WTC11 (cell line): ENCODE measurements at regions not wholly inside any gene's neighbourhood (a gene's known extent, or its start where the extent isn't known, plus 50 kb on each side); places are given as distances from the start of the nearest gene placed in this dataset.

ENCODE experiments used
- ATAC-seq: fragments of 200-7000 bp; cut with Tn5 transposase; 2 replicates; pipeline ENCODE4 v1.10.0; 2021; ENCODE audit warnings: mild to moderate bottlenecking, moderate library complexity
- CTCF ChIA-PET: fragments of 300-600 bp; sonication (Branson Sonifier 250); formaldehyde crosslinking; loops from one replicate; lab custom pipeline; 2021; ENCODE audit warnings: antibody characterized with exemption; lab: Charles Lee
- POLR2A ChIA-PET: fragments of 350-600 bp; sonication (Branson Sonifier 250); formaldehyde crosslinking; loops from one replicate; lab custom pipeline; 2021; ENCODE audit warnings: antibody characterized with exemption; lab: Charles Lee
- DNase-seq: peaks from one replicate; pipeline ENCODE4 v3.0.0; 2021; ENCODE audit warnings: low spot score
- H3K27ac Mint-ChIP-seq: 2 replicates; pipeline ENCODE4 v1.8.0; 2021; ENCODE audit warnings: mixed read lengths
- H3K27me3 Mint-ChIP-seq: 2 replicates; pipeline ENCODE4 v1.8.0; 2021; ENCODE audit warnings: low read depth, mild to moderate bottlenecking, moderate library complexity, mixed read lengths
- H3K36me3 Mint-ChIP-seq: 2 replicates; pipeline ENCODE4 v1.8.0; 2021; ENCODE audit warnings: mixed read lengths
- H3K4me1 Mint-ChIP-seq: 2 replicates; pipeline ENCODE4 v1.8.0; 2022; ENCODE audit warnings: mixed read lengths
- H3K4me3 Mint-ChIP-seq: 2 replicates; pipeline ENCODE4 v1.8.0; 2021; ENCODE audit warnings: mild to moderate bottlenecking, moderate library complexity, mixed read lengths
- H3K9me3 Mint-ChIP-seq: 2 replicates; pipeline ENCODE4 v1.8.0; 2021; ENCODE audit warnings: mixed read lengths
- CBFB ChIP-seq: sonication (generic); formaldehyde crosslinking; IDR thresholded peaks from 2 replicates; pipeline ENCODE4 v1.8.1; 2022; ENCODE audit warnings: mild to moderate bottlenecking, low read depth, missing genetic modification reagents
- E2F1 ChIP-seq: sonication (generic); formaldehyde crosslinking; IDR thresholded peaks from 2 replicates; pipeline ENCODE4 v1.8.0; 2022; ENCODE audit warnings: mild to moderate bottlenecking, missing genetic modification reagents
- E2F5 ChIP-seq: sonication (generic); formaldehyde crosslinking; IDR thresholded peaks from 2 replicates; pipeline ENCODE4 v1.8.1; 2022; ENCODE audit warnings: mild to moderate bottlenecking, moderate library complexity, missing genetic modification reagents
- ERG ChIP-seq: fragments of 250-450 bp; sonication (Bioruptor Pico); IDR thresholded peaks from 2 replicates; pipeline ENCODE4 v1.8.0; 2021; ENCODE audit warnings: mild to moderate bottlenecking
- ESRRA ChIP-seq: sonication (generic); formaldehyde crosslinking; IDR thresholded peaks from 2 replicates; pipeline ENCODE4 v1.8.1; 2022; ENCODE audit warnings: mild to moderate bottlenecking, missing genetic modification reagents, borderline replicate concordance
- FOXJ3 ChIP-seq: sonication (generic); formaldehyde crosslinking; IDR thresholded peaks from 2 replicates; pipeline ENCODE4 v1.9.0; 2021; ENCODE audit warnings: missing genetic modification reagents, mild to moderate bottlenecking, borderline replicate concordance
- HMGA2 ChIP-seq: fragments of 250-450 bp; sonication (Bioruptor Pico); IDR thresholded peaks from 2 replicates; pipeline ENCODE4 v1.4.0; 2021; ENCODE audit warnings: mild to moderate bottlenecking, moderate library complexity
- IRF2 ChIP-seq: sonication (generic); formaldehyde crosslinking; IDR thresholded peaks from 2 replicates; pipeline ENCODE4 v1.8.0; 2022; ENCODE audit warnings: low read depth, missing genetic modification reagents, borderline replicate concordance
- NFATC4 ChIP-seq: fragments of 250-450 bp; sonication (Bioruptor Pico); IDR thresholded peaks from 2 replicates; pipeline ENCODE4 v1.9.0; 2021; ENCODE audit warnings: mild to moderate bottlenecking
- NR3C1 ChIP-seq: sonication (generic); formaldehyde crosslinking; conservative IDR thresholded peaks from 2 replicates; pipeline ENCODE4 v1.8.1; 2023; ENCODE audit warnings: low read depth, mild to moderate bottlenecking, missing genetic modification reagents
- OVOL2 ChIP-seq: fragments of 250-450 bp; sonication (Bioruptor Pico); IDR thresholded peaks from 2 replicates; pipeline ENCODE4 v1.9.0; 2021; ENCODE audit warnings: mild to moderate bottlenecking, borderline replicate concordance
- SMAD4 ChIP-seq: sonication (generic); formaldehyde crosslinking; IDR thresholded peaks from 2 replicates; pipeline ENCODE4 v1.8.0; 2022; ENCODE audit warnings: mild to moderate bottlenecking, missing genetic modification reagents
- ZNF263 ChIP-seq: sonication (generic); formaldehyde crosslinking; IDR thresholded peaks from 2 replicates; pipeline ENCODE4 v1.8.1; 2022; ENCODE audit warnings: low read depth, mild to moderate bottlenecking, moderate library complexity, missing genetic modification reagents
- TF ChIP-seq, protein P1 (sequence below): sonication (generic); formaldehyde crosslinking; IDR thresholded peaks from 2 replicates; pipeline ENCODE4 v1.8.1; 2023; ENCODE audit warnings: mild to moderate bottlenecking, moderate library complexity, missing genetic modification reagents
- TF ChIP-seq, protein P2 (sequence below): fragments of 250-450 bp; sonication (Bioruptor Pico); IDR thresholded peaks from 2 replicates; pipeline ENCODE4 v1.9.0; 2021; ENCODE audit warnings: mild to moderate bottlenecking
- TF ChIP-seq, protein P3 (sequence below): sonication (generic); formaldehyde crosslinking; conservative IDR thresholded peaks from 2 replicates; pipeline ENCODE4 v1.8.1; 2023; ENCODE audit warnings: mild to moderate bottlenecking, low read depth, missing genetic modification reagents, moderate library complexity

GRCh38 chr5:68950125-68950524, 143.7 kb upstream of the SLC30A5 start:
- DNase-seq (no peak), ATAC-seq (no peak)
- POLR2A ChIA-PET, result no interaction called here
- no peak for TF ChIP-seq FOXJ3
- no peak for TF ChIP-seq OVOL2 (CRISPR knock-in tag)
- TF ChIP-seq NR3C1 (CRISPR knock-in tag), result no peak
- TF ChIP-seq HMGA2 (CRISPR knock-in tag), result no peak
- TF ChIP-seq CBFB (CRISPR knock-in tag), result no peak
- peaks cover 4% of the 10 kb centered on the region; the same call in 1 of the 2 replicates for H3K9me3 Mint-ChIP-seq
- no peaks in the 10 kb centered on the region for H3K36me3 Mint-ChIP-seq
- CTCF ChIA-PET, result no interaction called here
- H3K4me1 Mint-ChIP-seq, result peaks cover 36% of the 10 kb centered on the region
- H3K27ac Mint-ChIP-seq, result no peak overlapping the region
- H3K4me3 Mint-ChIP-seq, result no peak overlapping the region
- H3K27me3 Mint-ChIP-seq, result no peaks in the 10 kb centered on the region

DNA sequence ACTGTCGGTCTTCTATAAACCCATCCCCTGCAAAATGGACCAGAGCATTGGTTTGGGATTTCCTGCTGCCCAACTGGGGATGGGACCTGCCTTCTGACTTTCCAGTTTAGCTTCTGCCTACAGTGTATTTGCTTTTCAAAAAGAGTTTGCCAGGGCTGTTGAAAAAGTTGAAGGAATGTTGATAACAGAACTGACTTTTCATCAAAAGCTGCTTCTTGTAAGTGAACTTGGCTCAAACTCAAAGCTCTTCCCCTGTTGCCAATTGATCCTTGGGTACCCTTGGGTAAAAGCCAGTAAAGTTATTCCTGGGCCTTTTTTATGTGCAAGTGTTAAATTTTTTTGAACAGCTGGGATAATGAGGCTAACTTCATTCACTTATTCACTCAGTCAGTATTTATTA, 142.9 kb upstream of the SLC30A5 start:
- H3K27me3 Mint-ChIP-seq, result peaks cover 4% of the 10 kb centered on the region; the same call in 1 of the 2 replicates
- ChIA-PET CTCF (no interaction called here), POLR2A (no interaction called here)
- peaks cover 11% of the 10 kb centered on the region for H3K9me3 Mint-ChIP-seq
- H3K4me3 Mint-ChIP-seq, result no peak overlapping the region
- ATAC-seq (no peak), DNase-seq (no peak)
- H3K27ac Mint-ChIP-seq, result no peak overlapping the region
- H3K4me1 Mint-ChIP-seq, result peaks cover 36% of the 10 kb centered on the region
- H3K36me3 Mint-ChIP-seq, result no peaks in the 10 kb centered on the region
- TF ChIP-seq ESRRA (CRISPR knock-in tag), result no peak
- TF ChIP-seq, protein P1, sequence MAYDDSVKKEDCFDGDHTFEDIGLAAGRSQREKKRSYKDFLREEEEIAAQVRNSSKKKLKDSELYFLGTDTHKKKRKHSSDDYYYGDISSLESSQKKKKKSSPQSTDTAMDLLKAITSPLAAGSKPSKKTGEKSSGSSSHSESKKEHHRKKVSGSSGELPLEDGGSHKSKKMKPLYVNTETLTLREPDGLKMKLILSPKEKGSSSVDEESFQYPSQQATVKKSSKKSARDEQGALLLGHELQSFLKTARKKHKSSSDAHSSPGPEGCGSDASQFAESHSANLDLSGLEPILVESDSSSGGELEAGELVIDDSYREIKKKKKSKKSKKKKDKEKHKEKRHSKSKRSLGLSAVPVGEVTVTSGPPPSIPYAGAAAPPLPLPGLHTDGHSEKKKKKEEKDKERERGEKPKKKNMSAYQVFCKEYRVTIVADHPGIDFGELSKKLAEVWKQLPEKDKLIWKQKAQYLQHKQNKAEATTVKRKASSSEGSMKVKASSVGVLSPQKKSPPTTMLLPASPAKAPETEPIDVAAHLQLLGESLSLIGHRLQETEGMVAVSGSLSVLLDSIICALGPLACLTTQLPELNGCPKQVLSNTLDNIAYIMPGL (CRISPR knock-in tag), result no peak
- TF ChIP-seq, protein P2, sequence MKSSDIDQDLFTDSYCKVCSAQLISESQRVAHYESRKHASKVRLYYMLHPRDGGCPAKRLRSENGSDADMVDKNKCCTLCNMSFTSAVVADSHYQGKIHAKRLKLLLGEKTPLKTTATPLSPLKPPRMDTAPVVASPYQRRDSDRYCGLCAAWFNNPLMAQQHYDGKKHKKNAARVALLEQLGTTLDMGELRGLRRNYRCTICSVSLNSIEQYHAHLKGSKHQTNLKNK (CRISPR knock-in tag), result no peak
- no peak for TF ChIP-seq IRF2 (CRISPR knock-in tag)
- no peak for TF ChIP-seq ZNF263 (CRISPR knock-in tag)
- TF ChIP-seq NFATC4 (CRISPR knock-in tag), result no peak
- TF ChIP-seq E2F5 (CRISPR knock-in tag), result no peak

- TF ChIP-seq, protein P3, sequence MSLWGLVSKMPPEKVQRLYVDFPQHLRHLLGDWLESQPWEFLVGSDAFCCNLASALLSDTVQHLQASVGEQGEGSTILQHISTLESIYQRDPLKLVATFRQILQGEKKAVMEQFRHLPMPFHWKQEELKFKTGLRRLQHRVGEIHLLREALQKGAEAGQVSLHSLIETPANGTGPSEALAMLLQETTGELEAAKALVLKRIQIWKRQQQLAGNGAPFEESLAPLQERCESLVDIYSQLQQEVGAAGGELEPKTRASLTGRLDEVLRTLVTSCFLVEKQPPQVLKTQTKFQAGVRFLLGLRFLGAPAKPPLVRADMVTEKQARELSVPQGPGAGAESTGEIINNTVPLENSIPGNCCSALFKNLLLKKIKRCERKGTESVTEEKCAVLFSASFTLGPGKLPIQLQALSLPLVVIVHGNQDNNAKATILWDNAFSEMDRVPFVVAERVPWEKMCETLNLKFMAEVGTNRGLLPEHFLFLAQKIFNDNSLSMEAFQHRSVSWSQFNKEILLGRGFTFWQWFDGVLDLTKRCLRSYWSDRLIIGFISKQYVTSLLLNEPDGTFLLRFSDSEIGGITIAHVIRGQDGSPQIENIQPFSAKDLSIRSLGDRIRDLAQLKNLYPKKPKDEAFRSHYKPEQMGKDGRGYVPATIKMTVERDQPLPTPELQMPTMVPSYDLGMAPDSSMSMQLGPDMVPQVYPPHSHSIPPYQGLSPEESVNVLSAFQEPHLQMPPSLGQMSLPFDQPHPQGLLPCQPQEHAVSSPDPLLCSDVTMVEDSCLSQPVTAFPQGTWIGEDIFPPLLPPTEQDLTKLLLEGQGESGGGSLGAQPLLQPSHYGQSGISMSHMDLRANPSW (CRISPR knock-in tag), result no peak
- TF ChIP-seq E2F1 (no peak), SMAD4 (CRISPR knock-in tag) (no peak), ERG (CRISPR knock-in tag) (no peak)
- ChIA-PET CTCF (no interaction called here), POLR2A (no interaction called here)
- Mint-ChIP-seq H3K27ac (no peak overlapping the region), H3K36me3 (no peaks in the 10 kb centered on the region), H3K4me3 (no peak overlapping the region), H3K4me1 (peaks cover 29% of the 10 kb centered on the region), H3K27me3 (peaks cover 4% of the 10 kb centered on the region; the same call in 1 of the 2 replicates), H3K9me3 (peaks cover 13% of the 10 kb centered on the region)
- DNase-seq, result no peak
- ATAC-seq, result no peak
Observed at GRCh38 chr5:68953231-68953874, 140.5 kb upstream of the SLC30A5 start.
